GM18499 (cell line): ENCODE measurements at regions not wholly inside any gene's neighbourhood (a gene's known extent, or its start where the extent isn't known, plus 50 kb on each side); places are given as distances from the start of the nearest gene placed in this dataset.
"Not testable (repeated sequence)": the region's sequence is repeated elsewhere in the genome, so short reads cannot be mapped to it uniquely, and the experiment has no call there.

Experiments
- ATAC-seq: cut with Tn5 transposase; IDR thresholded peaks from one replicate; pipeline ENCODE4 v1.9.1; 2021; ENCODE audit warnings: moderate number of reproducible peaks; ENCODE audit not compliant: insufficient read depth, unreplicated experiment

DNA sequence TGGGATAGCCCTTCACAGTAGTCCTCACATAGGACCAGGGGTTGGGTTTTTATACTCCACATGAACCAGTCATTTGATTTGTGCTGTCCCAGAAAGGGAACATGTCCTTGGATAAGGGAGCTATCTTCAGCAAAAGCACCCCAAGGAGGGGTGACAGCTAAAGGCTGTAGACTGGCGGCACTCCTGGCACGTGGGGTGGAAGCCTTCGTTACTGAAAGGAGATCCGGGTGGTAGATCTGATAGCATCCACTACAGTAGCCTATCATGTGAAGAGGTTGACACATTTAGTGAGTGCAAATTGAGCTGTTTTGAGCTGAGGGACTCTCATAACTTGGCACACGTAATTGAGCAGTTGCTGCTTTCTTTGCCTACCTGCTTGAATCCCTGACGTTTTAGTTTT is 588.8 kb upstream of the GOLIM4 start:
- no peak for ATAC-seq

DNA sequence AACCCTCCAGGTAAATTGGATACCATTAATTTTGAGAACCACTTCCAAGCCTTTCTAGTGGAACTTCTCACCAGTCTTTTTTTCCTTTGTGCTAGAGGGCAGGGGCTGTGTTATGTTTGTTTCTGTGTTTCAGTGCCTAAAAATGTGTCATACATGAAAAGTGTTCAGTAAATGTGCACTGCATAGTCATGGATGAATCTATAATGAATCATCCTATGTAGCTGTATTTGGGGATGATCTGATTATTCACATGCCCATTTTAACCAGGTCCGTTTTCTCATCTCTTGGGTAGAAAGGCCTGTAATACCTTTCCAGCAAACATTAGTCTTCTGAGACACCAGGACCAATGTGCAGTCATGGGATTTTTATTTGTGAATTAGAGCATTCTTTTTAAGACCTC is 583.0 kb upstream of the GOLIM4 start:
- no peak for ATAC-seq

- no peak for ATAC-seq
Observed at GRCh38 chr3:168671091-168671490, 575.4 kb upstream of the GOLIM4 start.

- not testable (repeated sequence) for ATAC-seq
Observed at GRCh38 chr3:168660879-168661657, 565.3 kb upstream of the GOLIM4 start.

DNA sequence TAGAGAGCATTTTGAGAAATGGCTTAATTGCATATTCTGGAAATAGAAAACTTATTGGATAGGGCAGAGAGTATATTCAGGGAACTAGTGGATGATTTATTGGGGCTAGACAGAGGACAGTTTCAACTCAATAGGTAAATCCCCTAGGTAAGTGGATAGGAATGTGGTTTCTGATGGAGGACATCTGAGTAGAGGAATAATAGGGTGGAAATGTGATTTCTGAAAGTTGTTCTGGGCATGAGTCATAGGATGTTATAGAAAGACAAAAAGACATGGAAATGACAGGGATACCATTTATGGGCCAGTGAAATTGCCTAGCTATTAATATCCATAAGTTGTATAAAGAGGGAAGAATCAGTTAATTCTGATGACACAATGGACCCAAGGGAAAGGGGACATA is 563.3 kb upstream of the GOLIM4 start:
- ATAC-seq: no peak

- no peak for ATAC-seq
Observed at GRCh38 chr3:168655611-168656010, 559.9 kb upstream of the GOLIM4 start.

GRCh38 chr3:168654700-168655099 is 559.0 kb upstream of the GOLIM4 start:
- ATAC-seq: no peak

DNA sequence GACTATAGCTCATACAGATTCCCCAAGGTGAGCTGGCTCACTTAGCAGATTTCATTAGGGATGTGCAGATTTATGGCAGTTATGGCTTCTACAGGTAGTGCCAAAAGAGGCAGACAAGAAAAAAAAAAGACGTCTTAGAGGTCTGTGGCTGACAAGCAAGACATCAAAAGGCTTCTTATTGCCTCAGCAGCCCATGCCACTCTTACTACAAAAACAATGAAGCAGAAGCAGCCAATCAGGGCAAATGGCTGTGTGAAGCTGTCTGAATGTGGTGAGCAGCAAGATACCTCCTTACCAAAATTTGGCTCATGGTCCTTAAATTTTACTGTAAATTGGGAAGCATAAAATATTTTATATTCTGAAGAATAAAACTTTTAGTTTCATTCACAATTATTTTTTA is 557.5 kb upstream of the GOLIM4 start:
- ATAC-seq: no peak

DNA sequence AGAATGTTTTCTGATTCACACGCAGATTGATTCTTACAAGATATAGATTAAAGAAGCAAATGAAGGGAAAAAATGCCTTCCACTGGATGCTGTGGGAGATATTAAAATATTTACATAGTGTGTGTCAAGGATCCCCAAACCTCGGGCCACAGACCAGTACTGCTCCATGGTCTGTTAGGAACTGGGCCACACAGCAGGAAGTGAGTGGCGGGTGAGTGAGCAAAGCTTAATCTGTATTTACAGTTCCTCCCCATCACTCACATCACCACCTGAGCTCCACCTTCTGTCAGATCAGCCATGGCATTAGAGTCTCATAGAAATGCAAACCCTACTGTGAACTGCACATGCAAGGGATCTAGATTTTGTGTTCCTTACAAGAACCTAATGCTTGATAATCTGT is 552.6 kb upstream of the GOLIM4 start:
- ATAC-seq: no peak

DNA sequence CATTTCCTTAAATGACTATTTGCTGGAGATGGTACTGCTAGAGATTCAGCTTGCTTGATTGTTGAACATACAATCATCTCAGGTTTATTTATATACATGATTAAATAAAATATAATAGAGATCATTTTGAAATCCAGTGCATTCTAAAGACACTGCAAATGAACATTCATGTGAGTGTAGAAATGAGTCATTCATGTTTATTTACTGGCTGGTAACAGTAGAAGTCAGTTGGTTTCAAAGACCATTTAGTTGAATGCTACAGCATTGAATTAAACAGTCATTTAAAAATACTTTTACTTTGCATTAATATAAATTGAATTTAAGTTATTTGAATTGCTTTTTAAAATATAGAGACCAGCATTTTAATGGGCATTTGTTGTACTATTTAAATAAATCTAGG is 551.9 kb upstream of the GOLIM4 start:
- no peak for ATAC-seq

DNA sequence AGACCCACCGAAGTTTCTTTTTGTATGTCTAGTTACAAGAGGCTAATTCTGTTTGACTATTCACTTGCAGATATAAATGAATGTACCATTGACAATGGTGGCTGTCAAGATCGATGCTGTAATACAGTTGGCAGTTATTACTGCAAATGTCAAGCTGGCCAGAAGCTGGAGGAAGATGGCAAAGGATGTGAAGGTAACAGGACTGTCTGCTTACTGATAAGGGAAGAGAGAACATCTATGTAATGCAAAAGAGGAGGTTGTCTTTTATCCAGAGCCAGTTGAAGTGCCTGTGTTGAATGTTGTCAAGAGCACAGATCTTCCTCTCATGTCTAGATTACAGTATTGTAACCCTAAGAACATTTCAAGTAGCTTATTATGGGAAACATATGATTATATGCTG is 549.5 kb upstream of the GOLIM4 start:
- ATAC-seq: no peak

- ATAC-seq: no peak
Observed at GRCh38 chr3:168628549-168628948, 532.8 kb upstream of the GOLIM4 start.

- no peak for ATAC-seq
Observed at GRCh38 chr3:168625477-168625876, 529.8 kb upstream of the GOLIM4 start.

GRCh38 chr3:168624892-168625448 is 529.2 kb upstream of the GOLIM4 start:
- no peak for ATAC-seq

- ATAC-seq: no peak
Observed at GRCh38 chr3:168624195-168624594, 528.5 kb upstream of the GOLIM4 start.

DNA sequence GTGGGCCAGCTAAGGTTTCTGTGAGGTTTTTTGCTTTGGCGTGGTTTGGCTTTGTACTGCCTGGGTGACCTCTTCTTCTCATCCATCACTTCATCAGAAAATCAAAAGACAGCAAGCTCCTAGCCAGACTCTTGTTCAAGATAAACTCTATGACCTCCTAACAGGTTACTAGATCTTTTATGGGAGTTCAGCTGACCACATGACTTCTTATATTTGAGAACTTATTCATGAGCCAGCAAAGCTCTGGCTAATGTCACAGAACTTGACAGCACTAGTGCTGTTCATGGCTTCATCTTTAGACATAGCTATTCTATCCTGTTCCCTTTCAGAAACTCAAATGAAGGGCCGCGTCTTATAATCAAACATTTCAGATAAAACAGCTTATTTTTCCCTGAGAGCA is 527.1 kb upstream of the GOLIM4 start:
- ATAC-seq: no peak

DNA sequence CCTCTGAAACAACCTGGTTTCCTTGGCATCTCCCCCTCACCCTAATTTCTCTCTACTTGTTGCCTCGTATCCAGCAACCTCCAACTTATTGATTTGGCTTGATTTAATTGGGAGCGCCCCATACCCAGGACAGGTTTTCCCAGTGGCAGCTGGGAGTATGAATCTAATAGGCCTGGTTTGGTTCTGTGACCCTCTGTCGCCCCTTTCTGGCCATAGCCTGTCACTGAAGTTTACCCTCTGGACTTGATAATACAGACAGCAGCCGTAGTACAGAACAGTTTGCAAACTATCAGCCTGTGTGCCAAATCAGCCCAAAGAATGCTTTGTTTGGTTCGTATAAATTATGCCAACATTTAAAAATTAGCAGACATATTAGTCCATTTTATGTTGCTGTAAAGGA is 525.1 kb upstream of the GOLIM4 start:
- no peak for ATAC-seq

DNA sequence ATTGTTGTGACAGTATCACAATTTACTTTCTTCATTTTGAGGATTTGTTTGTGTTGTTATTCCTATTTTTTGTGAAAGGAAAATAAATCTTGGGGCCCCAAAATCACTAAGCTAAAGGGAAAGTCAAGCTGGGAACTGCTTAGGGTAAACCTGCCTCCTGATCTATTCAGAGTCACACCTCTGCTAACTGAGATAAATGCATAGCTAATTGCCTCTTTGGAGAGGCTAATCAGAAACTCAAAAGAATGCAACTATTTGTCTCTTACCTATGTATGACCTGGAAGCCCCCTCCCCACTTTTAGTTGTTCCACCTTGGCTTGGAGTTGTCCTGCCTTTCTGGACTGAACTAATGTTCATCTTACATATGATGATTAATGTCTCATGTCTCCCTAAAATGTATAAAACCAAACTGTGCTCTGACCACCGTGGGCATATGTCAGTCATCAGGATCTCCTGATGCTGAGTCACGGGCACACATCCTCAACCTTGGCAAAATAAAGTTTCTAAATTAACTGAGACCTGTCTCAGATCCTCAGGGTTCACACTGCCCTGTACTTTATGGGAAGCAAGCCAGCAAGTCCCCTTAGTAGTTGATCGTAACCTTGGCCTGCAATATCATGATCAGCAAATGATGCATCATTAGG is 523.2 kb upstream of the GOLIM4 start:
- ATAC-seq: no peak

DNA sequence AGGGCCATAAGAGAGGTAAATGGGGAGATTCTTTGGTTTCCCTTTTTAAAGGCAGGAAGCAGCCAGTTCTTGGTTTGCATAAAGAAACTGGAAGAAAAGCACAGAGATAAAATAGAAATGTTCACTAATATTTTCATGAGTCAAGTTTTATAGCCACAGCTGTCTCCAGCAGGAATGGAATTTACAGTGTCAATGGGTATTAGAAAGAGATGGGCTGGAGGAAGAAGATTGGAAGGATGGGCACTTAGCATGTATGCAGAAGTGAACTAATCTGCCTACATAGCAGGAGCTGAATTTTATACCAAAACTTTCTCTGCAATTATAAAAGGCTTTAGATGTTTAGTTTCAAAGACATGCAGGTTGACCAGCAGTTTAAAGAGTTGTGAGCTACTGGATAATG is 521.9 kb upstream of the GOLIM4 start:
- ATAC-seq: no peak

DNA sequence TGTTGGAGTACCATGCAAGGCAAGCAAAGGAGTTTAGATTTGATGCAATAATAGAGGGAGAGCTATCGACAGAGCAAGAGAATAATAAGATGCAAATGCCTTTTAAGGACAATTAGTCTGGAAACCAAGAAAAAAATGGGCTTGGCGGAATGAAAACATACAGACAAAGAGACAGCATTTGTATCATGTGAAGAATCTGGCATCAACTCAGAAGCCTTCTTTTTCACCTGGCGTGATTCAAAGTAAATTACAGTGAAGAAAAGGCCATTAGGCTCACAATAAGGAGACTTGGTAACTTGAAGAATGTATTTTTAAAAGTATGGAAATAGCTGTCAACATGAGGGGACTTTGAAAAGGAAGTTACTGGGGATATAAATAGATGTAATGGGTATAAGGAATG is 521.2 kb upstream of the GOLIM4 start:
- ATAC-seq: no peak

- no peak for ATAC-seq
Observed at GRCh38 chr3:168615493-168616020, 519.8 kb upstream of the GOLIM4 start.

DNA sequence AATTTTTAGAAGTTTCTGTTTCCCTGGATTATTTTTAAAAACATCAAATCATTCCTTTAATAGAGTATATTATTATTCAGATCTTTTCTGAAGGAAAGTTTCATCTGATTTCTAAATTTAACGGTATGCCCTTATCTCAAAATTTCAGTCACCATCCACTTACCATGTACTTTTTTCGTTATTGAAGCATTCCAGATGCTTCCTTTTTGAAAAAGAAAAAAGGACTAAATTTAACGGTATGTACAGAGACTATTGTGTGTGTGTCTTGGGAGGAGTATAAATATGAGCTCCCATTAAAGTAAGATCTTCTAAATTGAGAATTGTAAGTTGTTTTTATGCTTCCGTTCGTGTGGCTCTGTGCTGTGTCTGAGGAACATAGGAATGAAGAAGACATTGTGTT is 517.4 kb upstream of the GOLIM4 start:
- no peak for ATAC-seq
